ENCODE measurements at regions not wholly inside any gene's neighbourhood (a gene's known extent, or its start where the extent isn't known, plus 50 kb on each side); places are given as distances from the start of the nearest gene placed in this dataset.

GRCh38 chr2:111664275-111664850 is 219.6 kb downstream of the ANAPC1 start:
- CTCF ChIA-PET: no interaction called here
- H3K27me3 ChIP-seq (ENCODE audit: insufficient read depth, low read length, poor library complexity, severe bottlenecking): no peaks in the 10 kb centered on the region
- no peaks in the 10 kb centered on the region for H3K36me3 ChIP-seq (ENCODE audit: insufficient read depth, low read length)
- H3K4me3 Mint-ChIP-seq: no peak overlapping the region
- no peaks in the 10 kb centered on the region for H3K36me3 Mint-ChIP-seq
- no peak overlapping the region for H3K4me3 ChIP-seq (ENCODE audit: low read length)
- H3K27me3 Mint-ChIP-seq: peaks cover 0 to 4% of the 10 kb centered on the region in 2 donors
- POLR2A ChIA-PET: no interaction called here
- no peaks in the 10 kb centered on the region for H3K9me3 ChIP-seq (ENCODE audit: low read length)
- no peak overlapping the region for H3K27ac ChIP-seq (ENCODE audit: low read depth, low read length)
- peaks cover 0 to 1% (median 0%) of the 10 kb centered on the region in 5 donors for H3K9me3 Mint-ChIP-seq
- no peaks in the 10 kb centered on the region for H3K4me1 ChIP-seq (ENCODE audit: insufficient read depth, low read length)
- H3K27ac Mint-ChIP-seq: no peak overlapping the region
- DNase-seq: no peak
- peaks cover 3 to 9% (median 8%) of the 10 kb centered on the region in 3 donors for H3K4me1 Mint-ChIP-seq

DNA sequence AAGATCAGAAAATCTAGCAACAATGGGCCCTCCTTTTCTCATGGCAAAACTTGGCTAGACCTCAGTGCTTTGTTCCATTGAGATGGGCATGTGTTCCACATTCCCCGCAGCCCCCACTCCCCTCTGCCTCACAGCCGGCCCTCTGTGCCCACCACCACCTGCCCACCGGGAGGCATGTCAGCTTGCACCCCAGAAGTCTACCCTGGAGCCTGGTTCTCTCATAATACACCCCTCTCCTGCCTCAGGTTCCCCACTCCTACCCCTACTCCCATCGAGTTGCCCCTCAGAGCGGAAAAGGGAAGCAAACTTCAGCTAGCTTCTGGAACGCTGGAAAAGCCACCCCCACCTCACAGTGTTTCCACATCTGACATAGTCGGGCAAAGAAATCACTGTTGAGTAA is 219.0 kb downstream of the ANAPC1 start:
- DNase-seq: no peak
- Mint-ChIP-seq H3K27ac (no peak overlapping the region), H3K4me1 (peaks cover 3 to 9% (median 8%) of the 10 kb centered on the region in 3 donors), H3K9me3 (peaks cover 0 to 1% (median 0%) of the 10 kb centered on the region in 5 donors), H3K4me3 (no peak overlapping the region), H3K36me3 (no peaks in the 10 kb centered on the region), H3K27me3 (peaks cover 0 to 4% of the 10 kb centered on the region in 2 donors)
- no peaks in the 10 kb centered on the region for H3K36me3 ChIP-seq (ENCODE audit: insufficient read depth, low read length)
- CTCF ChIA-PET: no interaction called here
- H3K27ac ChIP-seq (ENCODE audit: low read depth, low read length): no peak overlapping the region
- POLR2A ChIA-PET: no interaction called here
- no peak overlapping the region for H3K4me3 ChIP-seq (ENCODE audit: low read length)
- no peaks in the 10 kb centered on the region for H3K27me3 ChIP-seq (ENCODE audit: insufficient read depth, low read length, poor library complexity, severe bottlenecking)
- H3K4me1 ChIP-seq (ENCODE audit: insufficient read depth, low read length): no peaks in the 10 kb centered on the region
- no peaks in the 10 kb centered on the region for H3K9me3 ChIP-seq (ENCODE audit: low read length)

DNA sequence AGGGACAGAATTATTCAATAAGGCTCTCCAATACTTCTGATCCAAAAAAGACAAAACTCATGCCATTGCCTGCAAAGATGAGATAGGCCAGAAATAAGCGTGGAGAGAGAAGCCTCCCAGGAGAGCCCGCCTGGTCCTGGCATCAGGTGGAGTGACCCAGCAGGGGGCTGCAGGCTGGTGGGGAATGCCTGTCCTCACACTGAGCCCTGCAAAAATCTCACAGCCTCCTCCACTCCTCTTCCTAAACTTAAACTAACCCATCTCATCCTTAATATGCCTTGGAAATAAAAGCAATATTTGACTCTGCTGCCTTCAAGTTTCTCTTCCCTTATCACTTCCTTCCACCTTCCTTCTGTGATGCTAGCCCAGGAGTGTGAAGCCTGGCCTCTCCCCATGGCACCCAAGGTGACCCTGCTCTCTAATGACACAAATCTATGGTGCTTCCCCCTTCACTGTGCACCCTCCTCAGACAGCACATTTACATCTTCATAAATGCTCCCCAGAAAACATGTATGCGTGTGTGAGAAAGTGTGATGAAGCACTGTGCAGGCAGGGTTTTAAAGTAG is 218.4 kb downstream of the ANAPC1 start:
- H3K36me3 Mint-ChIP-seq: no peaks in the 10 kb centered on the region
- CTCF ChIA-PET: no interaction called here
- H3K4me1 Mint-ChIP-seq: peaks cover 3 to 9% (median 8%) of the 10 kb centered on the region in 3 donors
- H3K27me3 Mint-ChIP-seq: peaks cover 0 to 4% of the 10 kb centered on the region in 2 donors
- H3K9me3 Mint-ChIP-seq: peaks cover 0 to 1% (median 0%) of the 10 kb centered on the region in 5 donors
- POLR2A ChIA-PET: no interaction called here
- H3K27ac ChIP-seq (ENCODE audit: low read depth, low read length): no peak overlapping the region
- H3K9me3 ChIP-seq (ENCODE audit: low read length): no peaks in the 10 kb centered on the region
- no peaks in the 10 kb centered on the region for H3K36me3 ChIP-seq (ENCODE audit: insufficient read depth, low read length)
- no peak overlapping the region for H3K27ac Mint-ChIP-seq
- H3K4me1 ChIP-seq (ENCODE audit: insufficient read depth, low read length): no peaks in the 10 kb centered on the region
- no peaks in the 10 kb centered on the region for H3K27me3 ChIP-seq (ENCODE audit: insufficient read depth, low read length, poor library complexity, severe bottlenecking)
- no peak for DNase-seq
- H3K4me3 Mint-ChIP-seq: no peak overlapping the region
- H3K4me3 ChIP-seq (ENCODE audit: low read length): no peak overlapping the region

DNA sequence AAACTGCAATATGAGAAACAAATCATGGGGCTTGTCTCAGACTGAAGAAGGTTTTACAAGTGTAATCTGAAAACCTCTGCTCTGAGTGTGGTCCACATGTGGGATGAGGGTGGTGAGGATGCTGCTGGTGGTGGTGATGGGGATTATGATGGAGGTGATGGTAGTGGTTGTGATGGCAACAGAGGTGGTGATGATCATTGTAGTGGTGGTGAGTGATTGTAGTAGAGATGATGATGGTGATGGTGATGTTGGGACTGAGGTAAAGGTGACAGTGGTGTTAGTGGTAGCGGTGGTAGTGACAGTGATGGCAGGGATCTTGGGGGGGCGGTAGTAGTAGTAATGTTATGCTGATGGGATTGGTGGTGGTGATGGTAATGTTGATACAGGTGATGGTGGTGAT is 217.8 kb downstream of the ANAPC1 start:
- POLR2A ChIA-PET: no interaction called here
- DNase-seq: no peak

DNA sequence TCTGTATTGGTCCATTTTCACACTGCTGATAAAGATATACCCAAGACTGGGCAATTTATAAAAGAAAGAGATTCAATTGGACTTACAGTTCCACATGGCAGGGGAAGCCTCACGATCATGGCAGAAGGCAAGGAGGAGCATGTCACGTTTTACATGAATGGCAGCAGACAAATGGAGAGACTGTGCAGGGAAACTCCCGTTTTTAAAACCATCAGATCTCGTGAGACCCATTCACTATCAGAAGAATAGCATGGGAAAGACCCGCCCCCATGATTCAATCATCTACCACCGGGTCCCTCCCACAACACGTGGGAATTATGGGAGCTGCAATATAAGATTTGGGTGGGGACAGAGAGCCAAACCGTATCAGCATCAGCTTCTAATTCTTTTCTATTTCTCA is 217.0 kb downstream of the ANAPC1 start:
- Mint-ChIP-seq H3K4me3 (no peak overlapping the region), H3K27me3 (peaks cover 5 to 7% of the 10 kb centered on the region in 2 donors), H3K4me1 (peaks cover 3 to 9% (median 8%) of the 10 kb centered on the region in 3 donors), H3K9me3 (peaks cover 0 to 1% (median 0%) of the 10 kb centered on the region in 5 donors), H3K36me3 (no peaks in the 10 kb centered on the region), H3K27ac (no peak overlapping the region)
- POLR2A ChIA-PET: no interaction called here
- no peaks in the 10 kb centered on the region for H3K36me3 ChIP-seq (ENCODE audit: insufficient read depth, low read length)
- CTCF ChIA-PET: no interaction called here
- no peak overlapping the region for H3K4me3 ChIP-seq (ENCODE audit: low read length)
- no peak overlapping the region for H3K27ac ChIP-seq (ENCODE audit: low read depth, low read length)
- no peaks in the 10 kb centered on the region for H3K9me3 ChIP-seq (ENCODE audit: low read length)
- no peaks in the 10 kb centered on the region for H3K27me3 ChIP-seq (ENCODE audit: insufficient read depth, low read length, poor library complexity, severe bottlenecking)
- H3K4me1 ChIP-seq (ENCODE audit: insufficient read depth, low read length): no peaks in the 10 kb centered on the region
- DNase-seq: no peak

More for the DNA sequence above, 217.8 kb downstream of the ANAPC1 start:
- Mint-ChIP-seq H3K4me3 (no peak overlapping the region), H3K36me3 (no peaks in the 10 kb centered on the region), H3K27ac (no peak overlapping the region), H3K27me3 (peaks cover 4 to 6% of the 10 kb centered on the region in 2 donors), H3K9me3 (peaks cover 0 to 1% (median 0%) of the 10 kb centered on the region in 5 donors), H3K4me1 (peaks cover 3 to 9% (median 8%) of the 10 kb centered on the region in 3 donors)
- no peaks in the 10 kb centered on the region for H3K9me3 ChIP-seq (ENCODE audit: low read length)
- H3K27me3 ChIP-seq (ENCODE audit: insufficient read depth, low read length, poor library complexity, severe bottlenecking): no peaks in the 10 kb centered on the region
- no peaks in the 10 kb centered on the region for H3K4me1 ChIP-seq (ENCODE audit: insufficient read depth, low read length)
- CTCF ChIA-PET: no interaction called here
- H3K4me3 ChIP-seq (ENCODE audit: low read length): no peak overlapping the region
- no peaks in the 10 kb centered on the region for H3K36me3 ChIP-seq (ENCODE audit: insufficient read depth, low read length)
- no peak overlapping the region for H3K27ac ChIP-seq (ENCODE audit: low read depth, low read length)

- ChIA-PET CTCF (no interaction called here), POLR2A (no interaction called here)
- Mint-ChIP-seq H3K36me3 (no peaks in the 10 kb centered on the region), H3K27me3 (peaks cover 5 to 7% of the 10 kb centered on the region in 2 donors), H3K4me3 (no peak overlapping the region), H3K9me3 (no peaks in the 10 kb centered on the region), H3K4me1 (peaks cover 3 to 6% (median 4%) of the 10 kb centered on the region in 3 donors), H3K27ac (no peak overlapping the region)
- H3K36me3 ChIP-seq (ENCODE audit: insufficient read depth, low read length): no peaks in the 10 kb centered on the region
- H3K4me3 ChIP-seq (ENCODE audit: low read length): no peak overlapping the region
- H3K4me1 ChIP-seq (ENCODE audit: insufficient read depth, low read length): no peaks in the 10 kb centered on the region
- no peak overlapping the region for H3K27ac ChIP-seq (ENCODE audit: low read depth, low read length)
- no peaks in the 10 kb centered on the region for H3K9me3 ChIP-seq (ENCODE audit: low read length)
- H3K27me3 ChIP-seq (ENCODE audit: insufficient read depth, low read length, poor library complexity, severe bottlenecking): no peaks in the 10 kb centered on the region
- no peak for DNase-seq
Observed at GRCh38 chr2:111667542-111668273, 216.3 kb downstream of the ANAPC1 start.

- no peaks in the 10 kb centered on the region for H3K4me1 ChIP-seq (ENCODE audit: insufficient read depth, low read length)
- Mint-ChIP-seq H3K36me3 (no peaks in the 10 kb centered on the region), H3K9me3 (no peaks in the 10 kb centered on the region), H3K4me1 (peaks cover 0 to under 1% (median 0%) of the 10 kb centered on the region in 3 donors), H3K4me3 (no peak overlapping the region), H3K27me3 (peaks cover 5 to 7% of the 10 kb centered on the region in 2 donors), H3K27ac (no peak overlapping the region)
- ChIA-PET POLR2A (no interaction called here), CTCF (no interaction called here)
- H3K9me3 ChIP-seq (ENCODE audit: low read length): no peaks in the 10 kb centered on the region
- H3K36me3 ChIP-seq (ENCODE audit: insufficient read depth, low read length): no peaks in the 10 kb centered on the region
- no peak overlapping the region for H3K27ac ChIP-seq (ENCODE audit: low read depth, low read length)
- no peak overlapping the region for H3K4me3 ChIP-seq (ENCODE audit: low read length)
- H3K27me3 ChIP-seq (ENCODE audit: insufficient read depth, low read length, poor library complexity, severe bottlenecking): no peaks in the 10 kb centered on the region
- no peak for DNase-seq
Observed at GRCh38 chr2:111668274-111668616, 215.7 kb downstream of the ANAPC1 start.

GRCh38 chr2:111668741-111669140 is 215.3 kb downstream of the ANAPC1 start:
- Mint-ChIP-seq H3K36me3 (no peaks in the 10 kb centered on the region), H3K27ac (no peak overlapping the region), H3K4me1 (no peaks in the 10 kb centered on the region), H3K27me3 (peaks cover 6 to 7% of the 10 kb centered on the region in 2 donors), H3K4me3 (no peak overlapping the region), H3K9me3 (no peaks in the 10 kb centered on the region)
- no peak for DNase-seq
- Histone ChIP-seq H3K27me3 (ENCODE audit: insufficient read depth, low read length, poor library complexity, severe bottlenecking) (no peaks in the 10 kb centered on the region), H3K4me3 (ENCODE audit: low read length) (no peak overlapping the region), H3K4me1 (ENCODE audit: insufficient read depth, low read length) (no peaks in the 10 kb centered on the region), H3K27ac (ENCODE audit: low read depth, low read length) (no peak overlapping the region), H3K9me3 (ENCODE audit: low read length) (no peaks in the 10 kb centered on the region), H3K36me3 (ENCODE audit: insufficient read depth, low read length) (no peaks in the 10 kb centered on the region)
- CTCF ChIA-PET: no interaction called here
- POLR2A ChIA-PET: no interaction called here

Measured in CD8-positive, alpha-beta memory T cell (primary cell).